ENCODE measurements at regions not wholly inside any gene's neighbourhood (a gene's known extent, or its start where the extent isn't known, plus 50 kb on each side); places are given as distances from the start of the nearest gene placed in this dataset.
"Not testable (repeated sequence)": the region's sequence is repeated elsewhere in the genome, so short reads cannot be mapped to it uniquely, and the experiment has no call there.

GRCh38 chr21:9572782-9573181 lies 948.6 kb upstream of the TPTE start:
- DNase-seq (ENCODE audit: low spot score); intact Hi-C loops (cut with DNase I): not testable (repeated sequence)

- intact Hi-C loops (cut with DNase I) = not testable (repeated sequence)
Measured at GRCh38 chr21:9573528-9573927, 947.9 kb upstream of the TPTE start.

GRCh38 chr21:9579275-9579674 lies 942.1 kb upstream of the TPTE start:
- peak; percentile 25 for DNase-seq (ENCODE audit: low spot score)

More at GRCh38 chr21:9573528-9573927, 947.9 kb upstream of the TPTE start:
- not testable (repeated sequence) for DNase-seq (ENCODE audit: low spot score)

DNA sequence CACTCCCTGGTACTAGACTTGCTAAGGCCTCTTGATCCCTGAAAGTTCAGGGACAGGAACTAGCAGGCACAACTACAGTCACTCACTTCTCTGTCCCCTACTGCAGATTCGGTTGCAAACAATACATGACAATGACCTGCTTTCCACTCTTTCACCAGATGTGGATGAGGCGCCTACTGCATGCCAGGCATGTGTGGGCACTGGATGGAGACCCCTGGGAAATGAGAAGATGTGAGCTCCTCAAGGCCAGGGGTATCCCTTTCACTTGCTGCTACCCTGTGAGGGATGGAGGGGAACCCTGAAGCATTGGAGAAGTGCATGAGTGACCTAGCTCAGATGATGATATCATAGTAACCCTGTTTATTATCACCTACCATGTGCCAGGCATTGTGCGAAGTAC lies 933.4 kb upstream of the TPTE start:
- intact Hi-C loops (cut with DNase I) = not testable (repeated sequence)
- peak; percentile 45 for DNase-seq (ENCODE audit: low spot score)

More at GRCh38 chr21:9579275-9579674, 942.1 kb upstream of the TPTE start:
- intact Hi-C loops (cut with DNase I) = not testable (repeated sequence)

- intact Hi-C loops (cut with DNase I) = not testable (repeated sequence)
- peak; percentile 82 for DNase-seq (ENCODE audit: low spot score)
Measured at GRCh38 chr21:9592591-9592990, 928.8 kb upstream of the TPTE start.

- intact Hi-C loops (cut with DNase I); DNase-seq (ENCODE audit: low spot score): not testable (repeated sequence)
Measured at GRCh38 chr21:9593646-9594045, 927.7 kb upstream of the TPTE start.

DNA sequence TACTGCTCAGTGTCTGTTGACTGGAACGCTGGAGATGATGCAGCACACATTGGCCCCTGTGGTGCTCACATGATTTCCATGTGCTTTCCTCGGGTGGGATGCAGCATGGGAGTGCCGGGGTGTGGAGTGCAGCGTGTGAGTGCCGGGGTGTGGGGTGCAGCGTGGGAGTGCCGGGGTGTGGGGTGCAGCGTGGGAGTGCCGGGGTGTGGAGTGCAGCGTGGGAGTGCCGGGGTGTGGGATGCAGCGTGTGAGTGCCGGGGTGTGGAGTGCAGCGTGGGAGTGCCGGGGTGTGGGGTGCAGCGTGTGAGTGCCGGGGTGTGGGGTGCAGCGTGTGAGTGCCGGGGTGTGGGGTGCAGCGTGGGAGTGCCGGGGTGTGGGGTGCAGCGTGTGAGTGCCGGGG lies 907.4 kb upstream of the TPTE start:
- intact Hi-C loops (cut with DNase I); DNase-seq (ENCODE audit: low spot score): not testable (repeated sequence)

DNA sequence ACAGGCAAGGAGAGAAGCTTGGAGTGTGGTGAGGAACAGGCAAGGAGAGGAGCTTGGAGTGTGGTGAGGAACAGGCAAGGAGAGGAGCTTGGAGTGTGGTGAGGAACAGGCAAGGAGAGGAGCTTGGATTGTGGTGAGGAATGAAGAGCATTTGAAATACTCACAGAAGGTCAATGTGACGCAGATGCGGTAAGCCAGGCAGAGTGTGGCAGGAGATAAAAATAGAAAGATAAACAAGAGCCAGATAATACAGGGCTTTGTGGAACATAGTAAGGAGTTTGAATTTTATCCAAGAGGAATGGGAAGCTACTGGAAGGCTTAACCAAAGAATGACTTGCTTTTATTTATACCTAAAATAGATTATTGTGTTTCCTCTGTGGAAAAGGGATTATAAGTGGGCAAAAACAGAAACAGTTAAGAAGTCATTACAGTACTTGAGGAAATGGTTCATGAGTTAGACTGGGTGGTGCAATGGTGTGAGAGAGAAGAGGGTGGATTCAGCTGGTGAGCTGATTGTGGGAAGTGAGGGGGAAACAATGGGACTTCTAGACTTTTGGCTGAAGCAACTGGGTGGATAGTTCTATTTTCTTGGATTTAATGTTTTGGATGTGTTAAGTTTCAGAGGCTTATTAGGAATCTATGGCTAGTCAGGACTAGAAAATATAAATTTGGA lies 900.1 kb upstream of the TPTE start:
- intact Hi-C loops (cut with DNase I); DNase-seq (ENCODE audit: low spot score): not testable (repeated sequence)

DNA sequence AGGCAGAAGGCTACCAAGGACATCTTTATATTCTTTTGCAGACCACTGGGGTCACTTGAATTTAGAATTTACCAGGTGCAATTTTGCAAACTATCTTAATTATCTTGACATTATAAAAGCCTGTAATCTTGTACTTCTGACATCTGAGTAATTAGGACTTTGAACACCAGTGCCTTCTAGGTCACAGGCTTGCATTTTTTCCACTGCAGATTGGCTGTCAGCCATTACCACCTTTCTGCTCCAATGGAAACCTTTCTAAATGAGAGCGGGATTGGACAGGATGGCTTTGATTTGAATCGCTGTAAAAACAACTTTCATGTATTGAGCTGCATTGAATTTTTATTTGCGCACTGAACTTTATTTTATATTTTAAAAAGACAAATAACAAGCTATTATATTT lies 893.3 kb upstream of the TPTE start:
- DNase-seq (ENCODE audit: low spot score); intact Hi-C loops (cut with DNase I): not testable (repeated sequence)

DNA sequence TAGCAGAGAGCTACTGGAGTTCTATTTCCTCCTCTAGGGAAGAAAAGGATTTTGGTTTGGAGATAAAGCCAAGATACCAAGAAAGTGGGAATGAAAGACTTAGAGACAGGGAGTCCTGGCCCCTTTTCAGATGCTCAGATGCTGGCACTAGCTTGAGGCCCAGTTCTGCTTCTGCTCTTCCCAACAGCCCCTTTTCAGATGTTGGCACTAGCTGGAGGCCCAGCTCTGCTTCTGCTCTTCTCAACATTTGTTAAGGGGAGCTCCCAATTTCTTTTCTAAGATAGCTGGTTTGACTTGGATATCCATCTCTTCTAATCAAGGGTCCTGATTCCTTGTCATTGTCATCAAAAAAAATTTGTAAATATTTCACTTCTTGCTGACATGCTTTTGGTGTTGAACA lies 874.0 kb upstream of the TPTE start:
- DNase-seq (ENCODE audit: low spot score); intact Hi-C loops (cut with DNase I): not testable (repeated sequence)

DNA sequence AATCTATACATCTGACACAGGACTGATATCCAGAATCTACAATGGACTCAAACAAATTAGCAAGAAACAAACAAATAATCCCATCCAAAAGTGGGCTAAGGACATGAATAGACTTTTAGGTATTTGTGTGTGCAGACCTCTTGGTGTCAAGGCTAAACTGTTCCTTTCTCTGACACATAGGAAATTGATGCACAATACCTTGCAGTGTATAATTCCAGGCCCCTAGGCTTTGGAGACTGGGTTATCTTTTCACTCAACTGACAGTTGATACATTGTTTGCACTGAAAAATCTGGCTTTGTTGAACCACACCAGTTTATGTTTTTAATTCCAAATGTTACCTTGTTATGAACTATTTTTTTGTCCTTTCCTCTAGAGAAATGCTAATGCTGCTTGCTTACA lies 873.1 kb upstream of the TPTE start:
- DNase-seq (ENCODE audit: low spot score); intact Hi-C loops (cut with DNase I): not testable (repeated sequence)

DNA sequence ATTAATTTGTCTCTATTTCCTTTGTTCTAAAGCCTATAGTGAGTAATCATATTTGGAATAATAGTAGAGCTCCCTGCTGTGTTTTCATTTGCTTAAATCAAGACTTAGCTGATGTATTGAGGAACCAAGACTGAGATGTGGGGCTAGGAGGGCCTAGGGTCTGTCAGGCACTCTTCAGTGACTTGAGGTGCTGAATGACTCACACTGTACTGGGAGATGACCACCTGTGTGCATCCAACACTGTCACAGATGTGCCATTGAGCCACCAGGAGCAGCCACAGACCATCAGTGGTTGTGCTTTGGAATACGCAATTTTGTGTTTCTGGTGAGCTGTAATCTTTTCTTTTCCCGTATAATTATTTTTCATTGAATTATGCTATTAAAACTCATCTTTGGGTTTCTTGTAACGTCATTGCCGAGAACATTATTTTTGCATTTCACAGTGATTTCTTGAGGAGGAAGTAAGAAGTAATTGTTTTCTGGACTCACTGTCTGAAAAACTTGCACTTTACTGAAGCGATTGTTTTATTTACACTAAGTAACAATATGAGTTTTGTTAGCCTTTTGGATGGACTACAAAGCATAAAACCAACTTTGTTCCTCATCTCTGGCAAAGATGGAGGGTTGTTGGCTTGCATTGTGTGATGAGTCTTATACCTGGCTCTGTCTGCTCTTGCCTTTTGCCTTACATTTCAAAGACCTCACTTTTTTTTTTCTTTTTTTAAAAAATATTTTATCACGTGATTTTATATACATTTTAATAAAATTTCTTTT lies 872.2 kb upstream of the TPTE start:
- DNase-seq (ENCODE audit: low spot score); intact Hi-C loops (cut with DNase I): not testable (repeated sequence)

GRCh38 chr21:9652819-9653218 lies 868.6 kb upstream of the TPTE start:
- intact Hi-C loops (cut with DNase I); DNase-seq (ENCODE audit: low spot score): not testable (repeated sequence)

GRCh38 chr21:9655221-9655620 lies 866.2 kb upstream of the TPTE start:
- DNase-seq (ENCODE audit: low spot score); intact Hi-C loops (cut with DNase I): not testable (repeated sequence)

DNA sequence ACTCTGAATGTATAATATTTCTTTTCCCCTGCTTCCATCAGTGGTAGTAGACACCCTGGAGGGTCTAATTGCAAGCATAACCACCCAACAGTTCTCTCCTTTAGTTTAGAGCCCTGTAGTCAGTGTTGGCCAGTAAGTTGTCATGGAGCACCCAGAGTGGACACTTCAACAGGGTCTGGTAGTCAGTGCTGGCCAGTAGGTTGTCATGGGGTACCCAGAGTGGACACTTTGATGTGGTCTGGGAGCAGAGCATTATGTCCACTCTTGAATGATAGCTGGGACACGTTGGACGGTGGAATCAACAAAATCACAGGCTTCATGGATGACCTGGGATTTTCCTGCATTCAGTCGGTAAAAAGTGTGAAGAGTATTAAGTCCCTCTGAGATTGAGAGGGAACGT lies 864.9 kb upstream of the TPTE start:
- intact Hi-C loops (cut with DNase I); DNase-seq (ENCODE audit: low spot score): not testable (repeated sequence)

GRCh38 chr21:9657779-9658178 lies 863.6 kb upstream of the TPTE start:
- intact Hi-C loops (cut with DNase I); DNase-seq (ENCODE audit: low spot score): not testable (repeated sequence)

- intact Hi-C loops (cut with DNase I); DNase-seq (ENCODE audit: low spot score): not testable (repeated sequence)
Measured at GRCh38 chr21:9659877-9660276, 861.5 kb upstream of the TPTE start.

DNA sequence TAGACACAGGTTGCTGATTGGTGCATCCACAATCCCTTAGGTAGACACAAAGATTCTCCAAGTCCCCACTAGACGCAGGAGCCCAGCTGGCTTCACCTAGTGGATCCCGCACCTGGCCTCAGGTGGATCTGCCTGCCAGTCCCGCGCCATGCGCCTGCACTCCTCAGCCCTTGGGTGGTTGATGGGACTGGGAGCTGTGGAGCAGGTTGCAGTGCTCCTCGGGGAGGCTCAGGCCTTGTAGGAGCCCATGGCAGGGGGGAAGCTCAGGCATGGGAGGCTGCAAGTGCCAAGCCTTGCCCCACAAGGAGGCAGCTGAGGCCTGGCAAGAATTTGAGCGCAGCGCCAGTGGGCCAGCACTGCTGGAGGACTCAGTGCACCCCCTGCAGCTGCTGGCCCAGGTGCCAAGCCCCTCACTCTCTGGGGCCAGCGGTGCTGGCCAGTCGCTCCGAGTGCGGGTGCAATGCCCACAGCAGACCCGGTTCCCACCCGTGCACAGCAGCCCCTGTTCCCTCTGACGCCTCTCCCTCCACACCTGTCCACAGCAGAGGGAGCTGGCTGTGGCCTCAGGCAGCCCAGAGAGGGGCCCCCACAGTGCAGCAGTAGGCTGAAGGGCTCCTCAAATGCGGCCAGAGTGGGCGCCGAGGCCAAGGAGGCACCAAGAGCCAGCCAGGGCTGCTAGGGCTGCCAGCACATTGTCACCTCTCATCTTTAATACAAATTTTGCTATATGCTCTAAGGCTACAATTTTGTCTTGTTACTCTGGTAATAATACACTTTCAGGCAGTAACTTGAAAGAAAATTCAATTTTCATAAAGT lies 857.3 kb upstream of the TPTE start:
- intact Hi-C loops (cut with DNase I); DNase-seq (ENCODE audit: low spot score): not testable (repeated sequence)

DNA sequence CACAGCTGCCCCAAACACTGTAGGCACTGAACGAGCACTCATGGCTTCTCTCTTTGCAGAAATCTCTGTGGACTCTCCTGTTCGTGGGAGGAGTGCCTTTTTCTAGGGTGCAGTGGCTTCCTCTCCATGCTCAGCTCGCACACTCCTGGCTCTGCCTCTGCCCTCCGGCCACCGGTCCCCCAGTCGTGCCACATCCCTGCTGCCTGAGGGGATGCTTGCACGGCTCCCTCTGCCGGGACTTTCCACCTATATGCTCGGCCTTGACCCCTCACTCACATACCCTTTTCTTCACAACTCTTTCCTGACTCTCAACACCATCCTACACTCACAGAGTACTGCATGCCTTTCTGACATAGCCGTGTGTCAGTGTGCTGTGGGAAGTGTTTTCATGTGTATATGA lies 845.6 kb upstream of the TPTE start:
- peak; percentile 43 for DNase-seq (ENCODE audit: low spot score)
- intact Hi-C loops (cut with DNase I) = not testable (repeated sequence)

DNA sequence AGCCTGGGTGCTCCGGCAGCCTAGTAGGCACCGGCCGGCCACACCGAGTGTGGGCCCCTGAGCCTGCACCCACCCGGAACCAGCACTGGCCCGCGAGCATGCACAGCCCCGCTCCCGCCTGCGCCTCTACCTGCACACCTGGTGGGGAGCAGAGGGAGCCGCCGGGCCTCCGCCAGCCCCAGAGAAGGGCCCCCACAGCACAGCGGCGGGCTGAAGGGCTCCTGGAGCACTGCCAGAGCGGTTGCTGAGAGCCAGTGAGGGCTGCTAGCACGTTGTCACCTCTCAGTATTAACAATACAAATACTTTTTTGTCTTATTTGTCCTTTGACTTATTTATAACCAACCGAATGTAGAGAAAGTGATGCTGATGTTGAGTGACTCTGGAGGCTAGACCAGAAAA lies 842.4 kb upstream of the TPTE start:
- peak; percentile 31 for DNase-seq (ENCODE audit: low spot score)
- intact Hi-C loops (cut with DNase I) = not testable (repeated sequence)
